OCI-LY1 (cell line): ENCODE measurements at regions not wholly inside any gene's neighbourhood (a gene's known extent, or its start where the extent isn't known, plus 50 kb on each side); places are given as distances from the start of the nearest gene placed in this dataset.

Source experiments
- CTCF ChIP-seq: fragments of 200-600 bp; sonication (generic), shearing (Covaris generic); IDR thresholded peaks from 2 replicates; pipeline ENCODE4 v1.5.1; 2017; ENCODE audit warnings: mild to moderate bottlenecking, antibody characterized with exemption, low read length, moderate library complexity, mixed read lengths
- EZH2 ChIP-seq: fragments of 200-600 bp; sonication (generic), shearing (Covaris generic); IDR thresholded peaks from 2 replicates; pipeline ENCODE4 v1.8.0; 2017; ENCODE audit warnings: borderline replicate concordance, mixed run types, mild to moderate bottlenecking, antibody characterized with exemption, low read length, moderate library complexity, mixed read lengths

GRCh38 chr14:22493753-22494152 lies 95.3 kb downstream of the DAD1 start:
- TF ChIP-seq CTCF: no peak
- no peak for TF ChIP-seq EZH2
